Endothelial cell (in vitro differentiated cells): ENCODE measurements at regions not wholly inside any gene's neighbourhood (a gene's known extent, or its start where the extent isn't known, plus 50 kb on each side); places are given as distances from the start of the nearest gene placed in this dataset.

Source experiments
- DNase-seq: peaks from one replicate; pipeline ENCODE4 v3.0.0; 2021; ENCODE audit warnings: low spot score
- H3K27ac Mint-ChIP-seq: one replicate; pipeline ENCODE4 v1.8.0; 2021; ENCODE audit warnings: mixed read lengths, inconsistent platforms; ENCODE audit not compliant: unreplicated experiment
- H3K27me3 Mint-ChIP-seq: one replicate; pipeline ENCODE4 v1.8.0; 2021; ENCODE audit warnings: mild to moderate bottlenecking, moderate library complexity, mixed read lengths, inconsistent platforms; ENCODE audit not compliant: unreplicated experiment
- H3K36me3 Mint-ChIP-seq: one replicate; pipeline ENCODE4 v1.8.0; 2021; ENCODE audit warnings: mild to moderate bottlenecking, low read depth, mixed read lengths, inconsistent platforms; ENCODE audit not compliant: unreplicated experiment
- H3K4me1 Mint-ChIP-seq: one replicate; pipeline ENCODE4 v1.8.0; 2021; ENCODE audit warnings: mild to moderate bottlenecking, mixed read lengths, inconsistent platforms; ENCODE audit not compliant: unreplicated experiment
- H3K4me3 Mint-ChIP-seq: one replicate; pipeline ENCODE4 v1.8.0; 2021; ENCODE audit warnings: mild to moderate bottlenecking, mixed read lengths, inconsistent platforms; ENCODE audit not compliant: unreplicated experiment
- H3K9me3 Mint-ChIP-seq: one replicate; pipeline ENCODE4 v1.8.0; 2021; ENCODE audit warnings: mixed read lengths, inconsistent platforms; ENCODE audit not compliant: unreplicated experiment
- TF ChIP-seq, protein P1 (sequence below): fragments of 200-600 bp; sonication (generic); IDR thresholded peaks from one replicate; pipeline ENCODE4 v1.5.0; 2021; ENCODE audit warnings: antibody characterized with exemption; ENCODE audit not compliant: unreplicated experiment

GRCh38 chr3:150168698-150169097, 198.0 kb upstream of the PFN2 start:
- Mint-ChIP-seq H3K27ac (no peak overlapping the region), H3K4me1 (no peaks in the 10 kb centered on the region), H3K4me3 (no peak overlapping the region), H3K9me3 (no peaks in the 10 kb centered on the region), H3K27me3 (peaks cover 3% of the 10 kb centered on the region), H3K36me3 (no peaks in the 10 kb centered on the region)
- DNase-seq = no peak
- TF ChIP-seq, protein P1, sequence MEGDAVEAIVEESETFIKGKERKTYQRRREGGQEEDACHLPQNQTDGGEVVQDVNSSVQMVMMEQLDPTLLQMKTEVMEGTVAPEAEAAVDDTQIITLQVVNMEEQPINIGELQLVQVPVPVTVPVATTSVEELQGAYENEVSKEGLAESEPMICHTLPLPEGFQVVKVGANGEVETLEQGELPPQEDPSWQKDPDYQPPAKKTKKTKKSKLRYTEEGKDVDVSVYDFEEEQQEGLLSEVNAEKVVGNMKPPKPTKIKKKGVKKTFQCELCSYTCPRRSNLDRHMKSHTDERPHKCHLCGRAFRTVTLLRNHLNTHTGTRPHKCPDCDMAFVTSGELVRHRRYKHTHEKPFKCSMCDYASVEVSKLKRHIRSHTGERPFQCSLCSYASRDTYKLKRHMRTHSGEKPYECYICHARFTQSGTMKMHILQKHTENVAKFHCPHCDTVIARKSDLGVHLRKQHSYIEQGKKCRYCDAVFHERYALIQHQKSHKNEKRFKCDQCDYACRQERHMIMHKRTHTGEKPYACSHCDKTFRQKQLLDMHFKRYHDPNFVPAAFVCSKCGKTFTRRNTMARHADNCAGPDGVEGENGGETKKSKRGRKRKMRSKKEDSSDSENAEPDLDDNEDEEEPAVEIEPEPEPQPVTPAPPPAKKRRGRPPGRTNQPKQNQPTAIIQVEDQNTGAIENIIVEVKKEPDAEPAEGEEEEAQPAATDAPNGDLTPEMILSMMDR = no peak

DNA sequence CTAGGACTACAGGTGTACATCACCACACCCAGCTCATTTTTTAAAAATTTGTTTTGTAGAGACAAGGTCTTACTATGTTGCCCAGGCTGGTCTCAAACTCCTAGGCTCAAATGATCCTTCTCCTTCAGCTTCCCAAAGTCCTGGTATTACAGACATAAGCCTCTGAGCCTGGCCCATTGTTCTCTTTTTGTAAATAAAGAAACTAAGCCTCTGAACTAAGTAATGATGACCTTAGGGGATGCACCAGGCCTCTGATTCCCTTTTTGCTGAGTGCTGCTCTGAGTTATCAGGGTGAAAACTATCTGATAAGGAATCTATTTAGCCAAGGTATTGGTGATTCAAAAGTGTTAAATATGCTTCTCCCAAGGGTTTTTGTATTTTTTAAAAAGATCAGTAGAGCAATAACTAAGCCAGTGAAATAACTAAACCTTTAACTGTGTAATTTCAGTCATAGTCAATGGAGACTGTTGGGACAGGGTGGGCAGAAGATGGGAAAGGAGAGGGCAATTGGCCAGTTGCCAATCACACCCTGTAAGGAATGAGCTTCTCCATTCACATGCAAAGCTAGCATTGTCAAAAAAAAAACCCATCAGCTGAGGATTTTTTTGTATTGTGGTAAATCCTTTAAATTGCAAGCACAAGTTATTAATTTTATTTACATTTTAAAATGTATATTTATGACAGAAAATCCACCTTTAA, 194.8 kb upstream of the PFN2 start:
- H3K4me3 Mint-ChIP-seq = no peak overlapping the region
- no peaks in the 10 kb centered on the region for H3K36me3 Mint-ChIP-seq
- H3K27me3 Mint-ChIP-seq = no peaks in the 10 kb centered on the region
- H3K9me3 Mint-ChIP-seq = no peaks in the 10 kb centered on the region
- H3K27ac Mint-ChIP-seq = no peak overlapping the region
- TF ChIP-seq, protein P1 = no peak
- no peaks in the 10 kb centered on the region for H3K4me1 Mint-ChIP-seq
- DNase-seq = no peak

DNA sequence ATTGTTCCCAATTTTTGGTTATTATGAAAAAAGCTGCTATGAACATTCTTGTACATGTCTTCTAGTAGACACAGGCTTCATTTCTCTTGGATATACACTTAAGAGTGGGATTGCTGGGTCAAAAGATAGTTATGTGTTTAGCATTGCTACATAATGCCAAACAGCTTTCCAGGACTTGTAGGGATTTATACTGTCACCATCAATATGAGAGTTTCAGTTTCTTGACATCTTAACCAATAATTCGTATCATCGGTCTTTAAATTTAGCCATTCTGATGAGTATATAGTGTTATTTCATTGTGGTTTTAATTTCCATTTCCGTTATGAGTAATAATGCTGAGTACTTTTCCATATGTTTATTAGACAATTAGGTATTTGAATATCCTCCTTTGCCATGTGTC, 190.3 kb upstream of the PFN2 start:
- no peak overlapping the region for H3K4me3 Mint-ChIP-seq
- no peaks in the 10 kb centered on the region for H3K9me3 Mint-ChIP-seq
- H3K36me3 Mint-ChIP-seq = no peaks in the 10 kb centered on the region
- no peak for DNase-seq
- TF ChIP-seq, protein P1 = no peak
- no peaks in the 10 kb centered on the region for H3K4me1 Mint-ChIP-seq
- no peak overlapping the region for H3K27ac Mint-ChIP-seq
- no peaks in the 10 kb centered on the region for H3K27me3 Mint-ChIP-seq

DNA sequence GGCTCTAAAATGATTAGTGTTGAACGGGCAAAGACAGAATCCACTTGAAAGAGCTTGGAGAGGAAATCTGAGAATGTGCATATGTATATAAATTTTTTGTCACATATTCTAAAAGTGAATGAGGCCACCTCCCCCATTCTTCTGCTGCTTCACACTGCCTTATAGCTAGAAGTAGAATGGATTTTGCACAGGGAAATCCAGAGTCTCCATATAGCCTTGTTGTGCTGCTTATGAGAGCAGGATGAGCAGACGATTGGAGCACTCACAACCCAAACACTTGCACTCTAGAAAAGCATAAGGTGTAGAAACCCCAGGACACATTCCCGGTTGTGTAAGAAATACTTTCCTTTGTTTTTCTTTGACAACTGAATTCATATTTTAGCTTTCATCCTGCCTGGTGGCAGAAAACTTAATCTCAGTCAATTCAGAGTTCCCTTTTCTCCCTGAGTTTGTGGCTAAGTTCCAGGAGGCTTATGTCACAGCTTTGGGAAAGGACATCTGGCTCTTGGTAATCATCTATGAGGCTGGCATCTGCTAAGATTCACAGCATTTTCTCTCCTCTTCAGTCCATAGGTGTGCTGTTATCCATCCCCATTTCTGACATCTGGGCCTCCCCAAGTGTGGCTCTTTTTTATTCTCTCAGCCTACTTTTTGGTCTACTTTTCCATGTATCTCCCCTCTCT, 188.4 kb upstream of the PFN2 start:
- no peaks in the 10 kb centered on the region for H3K27me3 Mint-ChIP-seq
- no peaks in the 10 kb centered on the region for H3K4me1 Mint-ChIP-seq
- TF ChIP-seq, protein P1 = no peak
- no peak overlapping the region for H3K27ac Mint-ChIP-seq
- no peak for DNase-seq
- H3K9me3 Mint-ChIP-seq = no peaks in the 10 kb centered on the region
- H3K4me3 Mint-ChIP-seq = no peak overlapping the region
- H3K36me3 Mint-ChIP-seq = no peaks in the 10 kb centered on the region

- Mint-ChIP-seq H3K27ac (no peak overlapping the region), H3K27me3 (no peaks in the 10 kb centered on the region), H3K4me1 (no peaks in the 10 kb centered on the region), H3K4me3 (no peak overlapping the region), H3K9me3 (no peaks in the 10 kb centered on the region), H3K36me3 (no peaks in the 10 kb centered on the region)
- TF ChIP-seq, protein P1 = no peak
- no peak for DNase-seq
Observed at GRCh38 chr3:150152567-150152966, 181.9 kb upstream of the PFN2 start.
